Gastrocnemius medialis (tissue), 4 donors: ENCODE measurements at regions not wholly inside any gene's neighbourhood (a gene's known extent, or its start where the extent isn't known, plus 50 kb on each side); places are given as distances from the start of the nearest gene placed in this dataset.

Source experiments
- CTCF ChIP-seq, 5 experiments: fragments of 450-650 bp in 3 of 5; fragments of 200-600 bp in 2 of 5; sonication (generic) in 2 of 5; IDR thresholded peaks in 4 of 5; conservative IDR thresholded peaks in 1 of 5; 1 replicate in 4 of 5; 2 replicates in 1 of 5; pipeline ENCODE4 v1.5.1; 2016 to 2019; ENCODE audit warnings: antibody characterized with exemption in 5 of 5, mild to moderate bottlenecking in 3 of 5, moderate library complexity in 3 of 5
- POLR2A ChIP-seq, 2 donors: fragments of 450-650 bp; IDR thresholded peaks; one replicate each; pipeline ENCODE4 v1.6.1; 2017; ENCODE audit warnings: antibody characterized with exemption in 2 of 2, mild to moderate bottlenecking in 2 of 2, moderate library complexity in 2 of 2

- no peak for TF ChIP-seq CTCF (IDR thresholded peaks at IDR 0.05 in 4 of 5, conservative IDR thresholded peaks at IDR 0.05 in 1 of 5)
- no peak for TF ChIP-seq POLR2A (IDR thresholded peaks at IDR 0.05)
Observed at GRCh38 chr10:65846541-65846940, 1079.3 kb upstream of the LRRTM3 start.
